ENCODE measurements at regions not wholly inside any gene's neighbourhood (a gene's known extent, or its start where the extent isn't known, plus 50 kb on each side); places are given as distances from the start of the nearest gene placed in this dataset.

- H3K27me3 ChIP-seq (ENCODE audit: control insufficient read depth, insufficient read depth, low read length), result no peaks in the 10 kb centered on the region
- POLR2A ChIA-PET, result no interaction called here
- no peaks in the 10 kb centered on the region for H3K4me1 ChIP-seq (ENCODE audit: control insufficient read depth, insufficient read depth, low read length)
- TF ChIP-seq POLR2AphosphoS5 (IDR thresholded peaks at IDR 0.05; ENCODE audit: low read depth, low read length) (no peak), CTCF (IDR thresholded peaks at IDR 0.05) (peak; percentile 69)
- no peak overlapping the region for H3K27ac ChIP-seq (ENCODE audit: low read length)
- ATAC-seq (peak; percentile 60; the same call in 1 of the 2 replicates), DNase-seq (ENCODE audit: low read depth, low spot score) (peak; percentile 7)
- in situ Hi-C loops (cut with HindIII; ENCODE audit: low pct_unique_long_range_greater_than_20kb, low sequenced_read_pairs), result no loop called here
- no peaks in the 10 kb centered on the region for H3K9me3 ChIP-seq (ENCODE audit: control insufficient read depth, insufficient read depth, low read depth, low read length)
- no TSS peak for BruUV-seq (replicated peaks)
- CTCF ChIA-PET, result interaction anchor here (0.5 kb wide), 1 partner anchor 33 kb away, joined by 3 read pairs; no protein-coding TSS in a partner anchor
- H3K4me3 ChIP-seq (ENCODE audit: low read depth in 2 of 2, low read length in 2 of 2), result no peak overlapping the region
- H3K36me3 ChIP-seq (ENCODE audit: control insufficient read depth, insufficient read depth, low read length), result no peaks in the 10 kb centered on the region
- intact Hi-C loops (cut with micrococcal nuclease; ENCODE audit: unreplicated experiment), result loop anchor here (5.0 kb wide), 1 partner anchor 490 kb away; no protein-coding TSS in a partner anchor
These were observed 133.3 kb upstream of the ZIC3 start for GRCh38 chrX:137432609-137433008.

DNA sequence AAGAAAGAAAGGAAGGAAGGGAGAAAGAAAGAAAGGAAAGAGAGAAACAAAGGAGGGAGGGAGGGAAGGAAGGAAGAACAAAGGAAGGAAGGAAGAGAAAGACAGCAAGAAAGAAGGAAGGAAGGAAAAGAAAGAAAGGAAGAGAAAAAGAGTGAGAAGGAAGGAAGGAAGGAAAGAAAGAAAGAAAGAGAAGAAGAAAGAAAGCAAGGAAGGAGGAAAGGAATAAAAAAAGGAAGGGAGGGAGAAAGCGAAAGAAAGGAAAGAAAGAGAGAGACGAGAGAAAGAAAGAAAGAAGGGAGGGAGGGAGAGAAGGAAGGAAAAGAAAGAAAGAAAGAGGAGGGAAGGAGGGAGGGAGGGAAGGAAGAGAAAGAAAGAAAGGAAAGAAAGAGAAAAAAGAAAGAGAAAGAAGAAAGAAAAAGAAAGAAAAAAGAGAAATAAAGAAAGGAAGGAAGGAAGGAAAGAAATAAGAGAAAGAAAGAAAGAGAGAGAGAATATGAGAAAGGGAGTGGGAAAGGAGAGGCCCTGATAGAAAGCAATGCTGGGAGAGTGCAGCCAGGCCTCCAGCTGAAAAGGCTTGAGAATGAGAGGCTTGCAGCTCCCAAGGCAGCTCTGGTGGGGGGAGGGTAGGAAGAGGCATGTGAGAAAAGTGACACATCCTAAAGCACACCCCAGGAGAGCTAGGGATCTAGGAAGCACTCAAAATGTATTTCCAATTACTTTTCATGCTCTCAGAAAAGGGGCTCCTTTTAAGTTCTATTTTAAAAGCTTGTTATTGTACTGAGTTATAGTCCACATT, 134.0 kb upstream of the ZIC3 start:
- CTCF ChIA-PET, result interaction anchor here (0.5 kb wide), 1 partner anchor 32 kb away, joined by 3 read pairs; no protein-coding TSS in a partner anchor
- TF ChIP-seq CTCF (IDR thresholded peaks at IDR 0.05) (no peak), POLR2AphosphoS5 (IDR thresholded peaks at IDR 0.05; ENCODE audit: low read depth, low read length) (no peak), SIN3A (IDR thresholded peaks at IDR 0.05; ENCODE audit: borderline replicate concordance, insufficient read depth, low read depth, low read length) (no peak), TCF7L2 (IDR thresholded peaks at IDR 0.05; ENCODE audit: low read depth, low read length) (no peak)
- TF ChIP-seq, protein P1, sequence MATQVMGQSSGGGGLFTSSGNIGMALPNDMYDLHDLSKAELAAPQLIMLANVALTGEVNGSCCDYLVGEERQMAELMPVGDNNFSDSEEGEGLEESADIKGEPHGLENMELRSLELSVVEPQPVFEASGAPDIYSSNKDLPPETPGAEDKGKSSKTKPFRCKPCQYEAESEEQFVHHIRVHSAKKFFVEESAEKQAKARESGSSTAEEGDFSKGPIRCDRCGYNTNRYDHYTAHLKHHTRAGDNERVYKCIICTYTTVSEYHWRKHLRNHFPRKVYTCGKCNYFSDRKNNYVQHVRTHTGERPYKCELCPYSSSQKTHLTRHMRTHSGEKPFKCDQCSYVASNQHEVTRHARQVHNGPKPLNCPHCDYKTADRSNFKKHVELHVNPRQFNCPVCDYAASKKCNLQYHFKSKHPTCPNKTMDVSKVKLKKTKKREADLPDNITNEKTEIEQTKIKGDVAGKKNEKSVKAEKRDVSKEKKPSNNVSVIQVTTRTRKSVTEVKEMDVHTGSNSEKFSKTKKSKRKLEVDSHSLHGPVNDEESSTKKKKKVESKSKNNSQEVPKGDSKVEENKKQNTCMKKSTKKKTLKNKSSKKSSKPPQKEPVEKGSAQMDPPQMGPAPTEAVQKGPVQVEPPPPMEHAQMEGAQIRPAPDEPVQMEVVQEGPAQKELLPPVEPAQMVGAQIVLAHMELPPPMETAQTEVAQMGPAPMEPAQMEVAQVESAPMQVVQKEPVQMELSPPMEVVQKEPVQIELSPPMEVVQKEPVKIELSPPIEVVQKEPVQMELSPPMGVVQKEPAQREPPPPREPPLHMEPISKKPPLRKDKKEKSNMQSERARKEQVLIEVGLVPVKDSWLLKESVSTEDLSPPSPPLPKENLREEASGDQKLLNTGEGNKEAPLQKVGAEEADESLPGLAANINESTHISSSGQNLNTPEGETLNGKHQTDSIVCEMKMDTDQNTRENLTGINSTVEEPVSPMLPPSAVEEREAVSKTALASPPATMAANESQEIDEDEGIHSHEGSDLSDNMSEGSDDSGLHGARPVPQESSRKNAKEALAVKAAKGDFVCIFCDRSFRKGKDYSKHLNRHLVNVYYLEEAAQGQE (IDR thresholded peaks at IDR 0.05; ENCODE audit: insufficient read depth in 1 of 2, low read depth in 2 of 2, low read length in 1 of 2), result no peak
- ATAC-seq (no peak), DNase-seq (ENCODE audit: low read depth, low spot score) (no peak)
- no peaks in the 10 kb centered on the region for H3K36me3 ChIP-seq (ENCODE audit: control insufficient read depth, insufficient read depth, low read length)
- H3K4me3 ChIP-seq (ENCODE audit: low read depth in 2 of 2, low read length in 2 of 2), result no peak overlapping the region
- no peak overlapping the region for H3K27ac ChIP-seq (ENCODE audit: low read length)
- intact Hi-C loops (cut with micrococcal nuclease; ENCODE audit: unreplicated experiment) (loop anchor here (5.0 kb wide), 1 partner anchor 490 kb away; no protein-coding TSS in a partner anchor), in situ Hi-C loops (cut with HindIII; ENCODE audit: low pct_unique_long_range_greater_than_20kb, low sequenced_read_pairs) (no loop called here)
- H3K27me3 ChIP-seq (ENCODE audit: control insufficient read depth, insufficient read depth, low read length), result no peaks in the 10 kb centered on the region
- BruUV-seq (replicated peaks), result no TSS peak
- POLR2A ChIA-PET, result no interaction called here
- H3K4me1 ChIP-seq (ENCODE audit: control insufficient read depth, insufficient read depth, low read length), result no peaks in the 10 kb centered on the region
- H3K9me3 ChIP-seq (ENCODE audit: control insufficient read depth, insufficient read depth, low read depth, low read length), result no peaks in the 10 kb centered on the region
